22Rv1 (cell line): ENCODE measurements at regions not wholly inside any gene's neighbourhood (a gene's known extent, or its start where the extent isn't known, plus 50 kb on each side); places are given as distances from the start of the nearest gene placed in this dataset.

Experiments
- CTCF ChIP-seq: fragments of 450-650 bp; IDR thresholded peaks from 2 replicates; pipeline ENCODE4 v1.5.1; 2017; ENCODE audit warnings: mild to moderate bottlenecking
- ZFX ChIP-seq: fragments of 450-650 bp; IDR thresholded peaks from 2 replicates; pipeline ENCODE4 v1.6.1; 2017; ENCODE audit warnings: antibody characterized with exemption, borderline replicate concordance

- no peak for TF ChIP-seq CTCF
- no peak for TF ChIP-seq ZFX
Measured at GRCh38 chr18:55136258-55136657, 177.0 kb upstream of the CCDC68 start.
